ENCODE measurements at regions not wholly inside any gene's neighbourhood (a gene's known extent, or its start where the extent isn't known, plus 50 kb on each side); places are given as distances from the start of the nearest gene placed in this dataset.

DNA sequence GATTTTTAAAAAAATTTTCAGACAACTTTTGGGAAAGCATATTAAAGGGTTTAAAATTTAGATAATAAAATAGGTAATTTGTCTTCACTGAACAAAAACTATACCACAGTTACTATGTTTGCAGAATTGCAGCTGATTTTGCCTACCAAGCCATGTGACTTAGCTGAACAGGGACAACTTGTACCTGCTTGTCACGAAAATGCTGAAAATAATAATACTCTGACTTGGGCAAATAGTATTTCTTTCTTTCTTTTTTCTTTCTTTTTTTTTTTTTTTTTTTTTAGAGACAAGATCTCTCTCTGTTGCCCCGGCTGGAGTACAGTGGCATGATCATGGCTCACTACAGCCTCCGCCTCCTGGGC is 225.2 kb upstream of the PPP1R2C start:
- intact Hi-C loops (cut with micrococcal nuclease): no loop called here

DNA sequence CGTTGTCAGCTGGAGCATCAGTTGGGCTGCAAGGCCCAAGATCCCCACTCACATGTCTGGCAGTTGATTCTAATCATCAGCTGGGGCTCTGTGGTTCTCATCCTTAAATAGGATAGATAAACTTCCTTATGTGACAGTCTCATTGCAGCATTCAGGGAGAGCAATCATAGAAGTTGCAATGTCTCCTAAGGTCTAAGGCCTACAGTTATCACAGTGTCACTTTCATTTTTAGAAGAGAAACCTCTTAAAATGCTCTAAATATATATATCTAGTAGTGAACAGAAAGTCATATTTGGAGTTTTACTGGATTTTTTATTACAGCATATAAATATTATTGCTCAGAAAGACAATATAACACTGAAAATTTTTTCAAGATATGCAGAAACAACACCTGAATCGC is 226.0 kb upstream of the PPP1R2C start:
- intact Hi-C loops (cut with micrococcal nuclease): no loop called here

DNA sequence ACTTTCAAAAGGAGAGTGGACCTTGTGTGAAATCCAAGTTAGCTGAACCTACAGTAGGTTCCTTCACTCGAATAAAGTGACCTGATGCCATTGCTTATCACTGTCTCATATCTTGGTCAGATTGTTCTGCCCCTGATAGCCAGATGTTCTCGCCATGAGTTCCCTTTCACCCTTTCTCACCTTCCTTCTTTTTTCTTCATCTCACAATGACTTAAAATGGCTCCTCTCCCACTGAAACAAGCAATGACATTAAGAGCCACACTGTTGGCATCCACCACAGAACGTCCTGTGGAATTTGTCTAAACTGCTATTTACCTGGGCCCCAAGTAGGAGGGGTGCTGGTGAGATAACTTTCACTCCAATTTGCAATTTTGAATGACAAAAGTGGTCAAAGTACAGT is 227.6 kb upstream of the PPP1R2C start:
- intact Hi-C loops (cut with micrococcal nuclease): no loop called here

DNA sequence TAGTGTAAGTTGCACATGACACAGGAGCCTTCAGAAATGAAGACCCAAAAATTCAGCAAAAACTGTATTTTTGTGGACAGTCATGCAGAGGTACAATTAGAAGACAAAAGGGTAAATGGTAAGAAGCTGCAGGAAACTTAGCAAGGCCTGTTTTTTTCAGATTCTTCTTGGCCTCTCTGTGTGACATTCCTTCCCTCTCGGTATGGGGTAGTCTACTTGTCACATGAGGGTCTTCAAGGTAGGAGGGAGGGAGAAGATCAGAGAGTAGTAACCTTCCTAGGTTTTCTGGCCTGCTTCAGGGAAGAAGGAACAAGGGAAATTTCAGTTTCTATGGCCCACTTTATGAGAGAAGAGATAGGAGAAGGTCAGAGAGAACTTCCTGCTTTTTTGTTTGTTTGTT is 230.4 kb upstream of the PPP1R2C start:
- intact Hi-C loops (cut with micrococcal nuclease): no loop called here

DNA sequence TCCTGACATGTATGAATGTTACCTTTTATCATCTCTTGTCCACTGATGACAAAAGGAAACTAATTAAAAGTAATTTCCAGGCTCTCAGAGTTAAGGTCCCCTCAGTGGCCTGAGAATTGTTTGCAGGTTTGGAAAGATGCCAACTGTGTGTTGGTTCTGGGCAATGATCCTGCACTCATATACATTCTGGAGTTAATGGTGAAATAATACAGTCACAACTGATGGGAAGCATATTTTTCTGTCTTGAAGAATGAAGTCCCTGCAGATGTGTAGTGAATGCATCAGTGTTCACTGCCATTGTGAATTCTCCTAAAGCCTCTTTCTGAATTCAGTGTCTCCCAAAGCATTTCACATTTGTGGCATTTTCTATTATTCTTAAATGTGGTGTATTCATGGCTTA is 238.1 kb upstream of the PPP1R2C start:
- intact Hi-C loops (cut with micrococcal nuclease): no loop called here

DNA sequence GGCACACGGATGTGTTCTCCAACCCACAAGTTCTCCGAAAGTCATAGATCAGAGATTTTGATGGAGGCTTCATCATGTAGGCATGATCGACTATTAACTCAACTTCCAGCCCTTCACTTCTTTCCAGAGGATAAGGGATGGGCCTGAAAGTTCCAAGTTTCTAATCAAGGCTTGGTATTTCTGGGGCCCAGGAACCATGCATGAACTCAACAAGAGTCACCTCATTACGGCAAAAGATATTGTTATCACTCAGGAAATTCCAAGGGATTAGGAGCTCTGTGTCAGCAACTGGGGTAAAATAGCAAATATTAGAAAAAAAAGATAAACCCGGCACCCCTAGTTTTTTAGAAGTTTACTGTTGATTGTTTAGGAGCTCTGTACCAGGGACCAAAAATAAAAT is 240.1 kb upstream of the PPP1R2C start:
- intact Hi-C loops (cut with micrococcal nuclease): no loop called here

DNA sequence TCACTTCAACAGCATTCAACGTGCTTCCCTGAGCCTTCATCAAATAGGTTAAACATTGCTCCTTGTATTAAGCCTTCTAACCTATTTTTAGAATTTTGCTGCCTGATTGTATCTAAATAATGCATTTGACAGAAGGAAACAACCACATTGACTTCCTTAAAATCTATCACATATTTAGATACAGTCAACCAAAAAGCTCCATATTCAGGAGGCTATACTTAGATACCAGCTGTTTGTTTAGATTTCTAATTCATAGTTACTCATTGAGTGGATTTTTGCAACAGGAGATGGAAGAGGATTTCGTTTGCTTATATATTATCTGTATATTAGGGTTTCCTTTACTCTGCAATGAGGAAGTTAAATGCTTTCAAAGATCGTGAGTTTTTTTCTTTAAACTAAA is 241.1 kb upstream of the PPP1R2C start:
- intact Hi-C loops (cut with micrococcal nuclease): no loop called here

DNA sequence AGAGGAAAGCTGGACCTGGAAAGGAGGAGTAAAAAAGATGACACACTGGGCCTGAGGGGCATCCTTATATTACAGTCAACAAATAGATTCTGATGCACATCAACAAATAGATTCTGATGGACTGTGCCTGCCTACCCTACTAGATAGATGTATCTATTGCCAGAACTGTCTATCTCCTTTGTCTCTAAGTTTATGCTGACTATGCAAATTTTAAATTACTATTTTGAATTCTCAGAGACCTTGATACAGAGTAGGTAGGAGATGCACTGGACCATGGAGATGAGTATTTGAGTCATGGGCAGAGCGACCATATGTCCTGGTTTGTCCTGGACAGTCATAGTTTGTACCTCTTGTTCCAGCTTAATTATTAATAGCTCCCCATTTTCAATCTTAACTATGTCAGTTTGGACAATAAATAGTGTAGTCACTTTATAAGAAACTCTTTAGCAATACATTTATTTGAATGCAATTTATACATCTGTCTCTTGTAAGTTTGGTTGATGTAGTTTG is 247.9 kb upstream of the PPP1R2C start:
- intact Hi-C loops (cut with micrococcal nuclease): no loop called here

DNA sequence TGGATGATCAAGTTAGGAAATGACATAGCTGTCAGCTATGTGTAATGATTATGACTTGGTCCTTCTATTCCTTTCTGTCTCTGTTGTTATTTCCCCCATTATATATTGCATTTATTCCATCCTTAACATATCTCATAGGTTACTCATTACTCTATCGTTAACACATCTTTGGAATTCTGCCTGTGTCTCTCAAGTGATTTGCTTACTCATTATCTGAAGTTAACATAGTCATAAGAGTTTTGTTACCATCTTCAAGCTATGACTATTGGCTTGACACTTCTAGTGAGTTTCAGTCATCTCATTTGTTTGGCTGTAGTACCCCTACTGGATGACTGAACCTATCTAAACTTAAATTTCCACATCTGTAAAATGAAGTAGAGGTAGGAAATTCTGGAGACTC is 286.1 kb upstream of the PPP1R2C start:
- intact Hi-C loops (cut with micrococcal nuclease): no loop called here

DNA sequence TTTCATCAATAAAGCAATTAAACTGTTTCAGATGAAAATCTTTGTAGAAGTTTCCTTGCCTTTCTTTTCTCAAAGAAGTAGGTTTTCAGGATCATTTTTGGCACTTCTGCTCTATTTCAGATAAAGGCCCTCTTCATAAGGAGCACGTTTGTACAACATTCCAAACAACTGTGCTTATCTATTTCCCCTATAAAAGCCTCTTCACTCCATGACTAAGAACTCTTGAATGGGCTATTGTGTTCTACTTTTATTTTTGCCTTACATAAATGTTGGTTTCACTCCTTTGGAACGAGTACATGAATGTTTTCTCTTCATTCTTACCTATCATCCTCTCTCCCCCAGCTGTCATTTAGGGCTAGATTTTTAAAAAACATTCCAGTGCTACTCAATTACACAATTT is 288.0 kb upstream of the PPP1R2C start:
- intact Hi-C loops (cut with micrococcal nuclease): no loop called here

DNA sequence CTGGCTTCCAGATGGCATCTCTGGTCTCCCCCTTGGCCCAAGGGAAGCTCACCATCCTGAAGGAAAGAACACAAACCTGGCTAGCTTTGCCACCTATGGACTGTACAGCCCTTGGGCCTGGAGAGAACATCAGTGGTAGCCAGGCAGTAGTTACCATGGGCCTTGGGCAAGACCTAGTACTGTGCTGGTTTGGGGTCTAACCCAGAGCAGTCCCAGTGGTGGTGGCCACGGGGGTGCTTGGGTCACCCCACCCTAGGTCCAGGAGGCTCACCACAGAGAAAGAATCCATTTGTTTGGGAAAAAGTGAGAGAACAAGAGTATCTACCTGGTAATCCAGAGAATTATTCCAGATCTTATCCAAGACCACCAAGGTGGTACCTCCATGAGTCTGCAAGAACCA is 290.7 kb upstream of the PPP1R2C start:
- intact Hi-C loops (cut with micrococcal nuclease): no loop called here

DNA sequence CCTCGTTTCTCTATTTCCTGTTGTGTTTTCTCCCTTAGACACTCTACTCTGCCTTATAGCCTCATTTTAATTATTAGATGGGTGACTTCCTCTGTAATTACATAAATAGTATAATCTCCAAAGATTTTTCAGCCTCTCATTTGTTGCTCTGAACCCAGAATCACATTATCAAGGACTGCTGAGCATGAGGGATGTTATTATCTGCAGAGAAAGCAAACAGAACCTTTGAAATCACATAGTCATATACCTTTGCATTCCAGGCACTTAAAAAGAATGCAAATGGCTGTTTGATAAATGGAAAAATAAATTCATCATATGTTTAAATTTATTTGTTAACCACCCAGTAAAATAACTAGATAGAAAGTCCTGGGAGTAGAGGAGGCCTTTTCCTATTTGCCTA is 305.1 kb upstream of the PPP1R2C start:
- intact Hi-C loops (cut with micrococcal nuclease): no loop called here

DNA sequence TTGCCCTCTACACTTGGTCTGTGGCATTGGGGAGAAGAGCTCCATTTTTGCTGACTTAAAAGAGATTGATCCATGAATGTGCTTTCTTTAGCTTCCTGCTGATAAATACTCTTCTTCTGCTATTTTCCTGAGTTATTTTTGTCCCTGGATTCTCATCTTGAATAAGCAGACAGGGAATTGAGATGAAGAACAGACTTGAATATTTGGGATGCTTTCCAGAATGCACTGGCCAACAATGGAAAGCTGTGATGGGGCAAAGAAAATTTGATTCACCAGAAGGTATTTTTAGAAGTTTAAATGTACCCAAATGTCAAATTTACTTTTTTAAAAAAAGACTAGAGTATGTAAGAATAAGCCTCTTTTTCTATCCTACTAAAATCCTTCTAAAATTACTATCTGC is 309.9 kb upstream of the PPP1R2C start:
- intact Hi-C loops (cut with micrococcal nuclease): no loop called here

DNA sequence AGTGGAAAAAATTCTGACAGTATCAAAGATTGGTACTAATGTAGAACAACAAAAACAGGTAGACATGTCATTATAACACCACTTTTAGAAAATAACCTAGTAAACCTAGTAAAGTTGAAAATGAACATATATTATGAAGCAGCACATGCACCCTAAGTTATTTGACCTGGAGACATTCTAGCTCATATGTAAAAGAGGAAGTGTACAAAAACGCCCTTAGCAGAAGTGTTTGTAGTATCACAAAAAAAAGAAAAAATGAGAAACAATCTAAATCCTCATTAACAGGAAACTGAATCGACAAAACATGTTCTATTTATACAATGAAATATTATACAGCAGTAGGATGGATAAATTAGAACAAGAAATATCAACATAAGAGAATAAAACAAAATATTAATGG is 318.9 kb upstream of the PPP1R2C start:
- intact Hi-C loops (cut with micrococcal nuclease): no loop called here

DNA sequence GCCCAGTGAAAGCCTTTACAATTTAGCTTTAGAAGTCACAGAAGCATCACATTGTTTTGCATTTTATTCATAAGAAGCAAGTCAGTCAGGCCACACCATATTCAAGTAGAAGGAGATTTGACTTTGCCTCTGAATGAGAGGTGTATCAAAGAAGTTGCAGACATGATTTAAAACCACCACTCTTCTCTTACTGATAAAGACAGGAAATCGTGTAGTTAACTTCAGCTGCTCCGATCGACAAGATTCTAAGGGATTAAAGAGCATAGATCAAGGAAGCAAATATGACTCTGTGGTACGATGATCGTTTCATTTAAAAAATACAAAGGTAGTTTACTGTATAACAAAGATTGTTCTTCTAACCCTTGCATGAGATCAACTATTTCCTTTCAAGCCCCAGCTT is 328.0 kb upstream of the PPP1R2C start:
- intact Hi-C loops (cut with micrococcal nuclease): no loop called here

DNA sequence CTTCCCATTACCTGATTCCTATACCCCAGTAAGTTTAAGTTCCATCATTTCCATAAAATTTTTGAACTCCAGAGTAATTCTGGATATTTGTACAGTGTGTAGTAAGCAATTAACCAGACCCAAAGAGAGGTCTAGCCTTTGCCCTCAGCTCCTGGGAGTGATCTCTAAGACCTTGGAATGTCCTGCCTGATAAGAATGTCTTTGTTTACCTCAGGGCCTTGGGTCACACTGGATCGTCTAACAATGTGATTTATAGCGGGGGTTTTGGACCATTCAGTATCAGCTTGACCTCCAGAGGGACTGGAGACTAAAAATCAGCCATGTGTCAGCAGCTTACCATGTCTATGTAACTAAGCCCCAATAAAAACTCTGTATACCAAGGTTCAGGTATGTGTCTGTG is 330.9 kb upstream of the PPP1R2C start:
- intact Hi-C loops (cut with micrococcal nuclease): no loop called here

DNA sequence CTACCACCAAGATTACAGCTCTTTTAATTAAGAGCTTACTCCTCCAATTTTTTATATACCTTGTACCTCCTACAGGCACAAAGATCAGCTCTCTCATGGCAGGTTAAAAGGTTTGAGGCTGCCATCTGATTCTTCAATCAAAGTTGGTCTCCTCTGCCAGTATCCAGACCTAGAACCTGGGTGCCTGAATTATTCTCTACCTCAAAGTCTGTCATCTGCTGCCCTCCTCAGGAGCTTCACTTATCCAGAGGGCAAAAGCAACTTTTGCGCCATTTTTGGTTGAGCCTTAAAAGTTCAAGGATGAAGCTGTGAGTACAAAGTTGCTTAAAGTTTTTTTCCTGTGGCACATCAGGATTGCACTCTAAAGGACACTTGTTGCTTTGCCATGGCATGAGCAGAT is 343.7 kb upstream of the PPP1R2C start:
- intact Hi-C loops (cut with micrococcal nuclease): loop anchor here (10.0 kb wide), 1 partner anchor 1327 kb away; no protein-coding TSS in a partner anchor

DNA sequence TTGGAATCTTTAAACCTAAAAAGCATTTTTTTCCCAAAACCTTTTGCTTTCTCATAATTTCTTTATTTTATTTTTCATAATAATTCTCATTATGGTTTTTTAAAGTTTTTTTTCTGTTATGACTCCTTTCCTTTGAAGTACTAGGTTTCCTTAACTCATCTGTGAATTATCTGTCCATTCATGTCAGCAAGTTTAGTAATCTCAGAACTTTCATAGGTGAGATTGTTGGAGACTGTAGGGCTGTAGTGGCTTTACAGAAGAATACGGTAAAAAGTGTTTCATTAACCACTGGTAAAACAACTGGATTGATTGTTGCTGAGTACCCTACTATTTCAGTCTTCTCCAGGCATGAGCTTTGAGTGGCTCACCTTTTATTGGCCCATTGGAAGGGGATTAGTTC is 361.7 kb upstream of the PPP1R2C start:
- intact Hi-C loops (cut with micrococcal nuclease): no loop called here

DNA sequence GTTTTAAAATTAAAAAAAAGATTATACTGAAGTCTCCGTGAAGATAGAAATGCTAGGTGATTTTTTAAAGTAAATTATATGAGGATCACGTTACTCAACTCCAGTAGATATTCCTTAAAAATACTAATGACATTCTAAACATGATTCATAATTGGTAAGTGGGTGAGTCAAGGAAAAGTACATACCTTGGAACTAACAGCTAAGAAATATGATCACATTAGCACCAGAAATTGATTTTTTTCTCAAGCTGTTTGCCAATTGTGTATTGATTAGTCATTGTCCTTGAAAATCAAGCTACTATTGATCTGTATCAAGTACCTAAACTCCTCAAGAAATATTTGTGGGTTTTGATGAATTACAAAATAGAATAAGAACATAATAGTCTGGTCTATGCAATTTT is 362.6 kb upstream of the PPP1R2C start:
- intact Hi-C loops (cut with micrococcal nuclease): no loop called here

DNA sequence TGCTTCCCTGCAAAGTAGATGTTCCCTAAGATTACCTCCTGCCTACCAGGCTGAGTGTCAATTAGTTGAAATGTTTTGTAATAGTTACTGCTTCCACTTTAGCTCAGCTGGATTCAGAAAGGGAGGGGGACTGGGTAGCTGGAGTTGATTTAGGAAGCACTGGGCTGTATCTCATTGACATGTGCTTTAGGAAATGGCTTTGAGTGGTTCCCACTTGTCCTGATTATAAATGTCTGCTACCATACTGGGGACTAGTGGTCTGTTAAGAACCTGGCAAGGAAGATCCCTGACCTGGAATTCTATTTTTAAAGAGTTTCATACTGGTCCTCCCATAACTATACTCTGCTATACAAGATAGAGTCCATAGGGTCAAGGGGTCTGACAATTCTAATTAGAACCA is 363.9 kb upstream of the PPP1R2C start:
- intact Hi-C loops (cut with micrococcal nuclease): no loop called here

DNA sequence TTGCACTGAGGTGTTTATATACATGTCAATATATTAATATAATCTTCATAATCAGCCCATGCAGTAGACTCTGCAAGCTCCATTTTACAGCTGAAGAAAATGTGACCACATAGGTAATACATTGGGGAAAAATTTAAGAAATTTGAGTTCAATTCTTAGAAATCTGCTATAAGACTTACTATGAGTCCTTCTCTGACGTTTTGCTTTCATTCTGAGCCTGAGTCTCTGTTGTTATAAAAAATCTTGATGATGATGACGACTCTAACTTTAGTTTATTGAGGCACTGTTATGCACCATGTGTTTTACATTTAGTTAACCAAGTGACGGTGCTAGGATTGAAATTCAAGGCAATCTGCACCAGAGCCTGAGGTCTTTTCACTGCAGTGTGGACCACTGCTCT is 370.3 kb upstream of the PPP1R2C start:
- intact Hi-C loops (cut with micrococcal nuclease): no loop called here

DNA sequence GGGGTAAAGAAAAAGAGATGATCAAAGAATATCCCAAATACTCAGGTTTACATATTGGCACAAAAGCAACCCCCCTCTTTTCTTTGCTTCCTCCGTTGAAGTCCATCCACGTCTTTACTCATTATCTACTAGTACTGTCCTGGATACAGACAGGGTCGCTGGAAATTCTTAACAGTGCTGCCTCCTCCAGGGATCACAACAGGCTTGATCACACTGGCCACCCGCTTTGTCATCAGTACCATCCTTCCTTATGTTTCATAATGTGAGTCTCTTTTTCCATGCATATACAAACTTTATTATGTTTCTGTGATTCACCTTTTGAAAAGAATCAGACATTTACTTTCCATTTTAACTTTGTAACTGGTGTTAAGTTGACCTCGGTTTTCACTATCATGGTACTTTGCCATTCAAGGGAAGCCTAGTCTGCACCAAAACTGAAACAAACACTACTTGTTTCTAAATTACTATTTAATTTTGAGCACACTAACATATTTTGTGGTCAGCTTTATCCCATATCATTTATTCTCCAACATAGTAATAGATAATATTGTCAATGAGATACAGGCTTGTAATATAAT is 387.5 kb upstream of the PPP1R2C start:
- intact Hi-C loops (cut with micrococcal nuclease): no loop called here

DNA sequence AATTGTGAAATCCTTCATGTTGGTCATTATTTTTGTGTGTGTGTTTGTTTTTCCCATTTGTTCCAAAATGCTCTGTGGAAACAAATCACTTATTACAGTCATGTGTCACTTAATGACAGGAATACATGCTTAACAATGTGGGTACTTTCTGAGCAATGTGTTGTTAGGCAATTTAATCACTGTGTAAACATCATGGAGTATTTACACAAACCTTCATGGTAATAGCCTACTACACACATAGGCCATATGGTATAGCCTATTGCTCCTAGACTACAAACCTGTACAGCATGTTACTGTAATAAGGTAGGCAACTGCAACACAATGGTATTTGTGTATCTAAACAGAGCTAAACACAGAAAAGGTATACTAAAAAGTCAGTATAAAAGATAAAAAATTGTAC is 388.9 kb upstream of the PPP1R2C start:
- intact Hi-C loops (cut with micrococcal nuclease): no loop called here

DNA sequence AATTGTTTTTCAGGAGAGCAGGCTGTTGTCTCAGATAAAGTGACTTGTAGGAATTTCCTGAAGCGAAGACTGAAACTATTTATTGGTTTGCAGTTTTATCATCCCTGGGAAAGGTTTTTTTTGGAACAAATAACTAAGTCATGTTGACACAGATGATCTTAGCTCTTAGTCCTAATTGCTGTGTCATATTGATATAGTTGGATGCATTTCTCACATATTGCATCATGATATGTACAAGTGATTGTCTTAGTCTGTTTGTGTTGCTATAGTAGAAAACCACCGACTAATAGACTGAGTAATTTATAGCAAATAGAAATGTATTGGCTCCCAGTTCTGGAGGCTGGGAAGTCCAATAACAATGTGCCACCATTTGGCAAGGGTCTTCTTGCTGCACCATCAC is 397.5 kb upstream of the PPP1R2C start:
- intact Hi-C loops (cut with micrococcal nuclease): no loop called here
